Anterior cingulate cortex (tissue), 58 donors: ENCODE measurements at regions not wholly inside any gene's neighbourhood (a gene's known extent, or its start where the extent isn't known, plus 50 kb on each side); places are given as distances from the start of the nearest gene placed in this dataset.
"Not testable (repeated sequence)": the region's sequence is repeated elsewhere in the genome, so short reads cannot be mapped to it uniquely, and the experiment has no call there.

ENCODE experiments used
- DNase-seq, 58 donors: peaks; one replicate each; lab custom pipeline; 2025; lab: John Stamatoyannopoulos, UW

DNA sequence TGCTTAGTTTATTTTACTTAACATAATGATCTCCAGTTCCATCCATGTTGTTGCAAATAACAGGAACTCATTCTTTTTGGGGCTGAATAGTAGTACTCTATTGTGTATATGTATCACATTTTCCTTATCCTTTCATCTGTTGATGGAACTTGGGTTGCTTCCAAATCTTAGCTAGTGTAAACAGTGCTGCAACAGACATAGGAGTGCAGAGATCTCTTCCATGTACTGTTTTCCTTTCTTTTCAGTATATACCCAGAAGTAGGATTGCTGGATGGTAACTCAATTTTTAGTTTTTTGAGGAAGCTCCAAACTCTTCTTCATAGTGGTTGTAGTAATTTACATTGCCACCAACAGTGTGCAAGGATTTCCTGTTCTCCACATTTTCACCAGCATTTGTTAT is 138.8 kb upstream of the POC5 start:
- DNase-seq: no peak

DNA sequence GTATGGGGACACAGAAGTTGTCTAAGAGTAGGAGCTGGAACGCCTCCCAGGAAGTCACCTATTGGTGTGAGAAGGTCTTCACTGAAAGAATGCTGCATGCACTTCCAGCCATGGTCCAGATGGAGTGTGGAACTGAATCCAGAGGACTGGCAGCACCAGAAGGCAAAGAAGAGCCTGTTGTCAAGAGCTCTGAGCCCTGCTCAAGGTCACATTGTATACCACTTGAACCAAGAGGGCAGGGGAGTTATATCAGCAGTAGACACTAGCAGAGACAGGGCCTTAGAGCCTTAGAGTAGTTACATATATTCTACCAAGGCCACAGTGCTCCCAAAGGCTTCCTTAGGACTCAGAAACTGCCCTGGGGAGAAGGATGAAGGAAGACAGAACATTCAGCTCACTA is 130.8 kb upstream of the POC5 start:
- no peak for DNase-seq

DNA sequence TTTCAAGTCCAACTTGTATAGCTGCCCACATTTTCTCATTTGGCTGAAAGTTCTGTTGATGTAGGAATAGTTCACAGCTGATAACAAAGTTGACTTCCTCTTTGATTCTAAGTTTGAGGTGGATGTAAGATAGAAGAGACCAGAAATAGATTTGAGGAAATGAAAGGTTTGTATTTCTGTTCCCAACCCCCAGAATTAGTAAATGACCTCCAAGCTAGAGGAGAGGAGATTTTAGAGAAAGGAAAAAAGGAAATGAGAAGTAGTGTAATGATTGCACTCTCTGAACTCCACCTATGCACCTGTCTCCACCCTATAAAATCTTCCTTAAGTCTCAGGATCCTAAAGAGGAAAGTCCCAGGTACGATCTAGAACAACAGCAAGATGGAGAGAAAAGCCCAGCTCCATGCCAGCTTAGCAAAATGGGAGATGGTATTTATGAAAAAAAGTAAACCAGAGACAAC is 130.4 kb upstream of the POC5 start:
- DNase-seq: no peak

DNA sequence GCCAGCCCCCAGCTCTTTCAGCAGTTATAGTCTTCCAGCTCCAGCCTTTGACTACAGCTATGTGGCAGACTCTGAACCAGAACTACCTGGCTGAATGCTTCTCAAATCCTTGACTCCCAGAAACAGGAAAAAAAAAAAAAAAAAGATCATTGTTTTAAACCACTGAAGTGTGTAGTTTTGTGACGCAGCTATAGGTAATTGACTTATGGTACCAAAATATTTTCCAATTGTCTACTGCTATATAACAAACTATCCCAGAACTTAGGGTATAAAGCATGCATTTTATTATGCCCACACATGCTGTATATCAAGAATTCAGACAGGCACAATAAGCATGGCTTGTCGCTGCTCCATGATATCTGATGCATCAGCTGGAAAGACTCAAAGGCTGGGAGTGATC is 127.1 kb upstream of the POC5 start:
- DNase-seq: no peak

DNA sequence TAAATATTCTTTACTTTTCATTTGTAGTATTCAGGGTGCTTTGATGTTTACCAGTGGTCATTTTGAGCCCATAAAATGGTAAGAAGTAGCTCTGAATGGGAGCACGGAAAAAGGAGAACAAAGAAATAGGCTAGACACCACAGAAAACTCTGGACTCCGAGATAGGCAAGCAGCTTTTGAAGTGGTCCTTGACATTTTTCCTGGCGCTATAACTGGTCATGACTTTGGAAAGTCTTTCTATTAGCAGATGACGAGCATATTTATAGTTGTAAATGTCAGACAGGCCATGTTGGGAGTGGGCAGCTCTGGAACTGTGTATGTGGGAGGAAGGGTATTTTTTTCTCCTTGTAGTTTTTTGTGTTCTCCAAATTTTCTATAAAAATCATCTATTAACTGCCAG is 126.1 kb upstream of the POC5 start:
- no peak for DNase-seq

DNA sequence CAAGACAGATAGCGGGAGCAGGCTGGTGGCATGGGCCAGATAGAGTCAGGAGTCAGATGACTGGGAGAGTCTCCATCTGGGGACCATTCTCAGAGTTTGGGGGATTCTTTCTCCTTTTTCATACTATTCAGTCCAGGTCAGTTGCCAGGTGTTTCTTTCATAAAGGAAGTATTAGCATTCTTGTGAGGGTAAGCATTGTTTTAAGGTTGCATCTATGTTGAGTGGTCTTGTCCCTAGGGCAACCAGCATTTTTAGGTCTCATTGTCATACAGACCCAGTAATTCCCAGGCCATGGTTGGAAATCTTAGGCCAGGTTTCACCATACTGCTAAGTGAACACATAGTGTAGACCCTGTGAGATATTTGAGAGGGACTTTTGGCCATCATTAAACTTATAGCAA is 122.3 kb upstream of the POC5 start:
- no peak for DNase-seq

DNA sequence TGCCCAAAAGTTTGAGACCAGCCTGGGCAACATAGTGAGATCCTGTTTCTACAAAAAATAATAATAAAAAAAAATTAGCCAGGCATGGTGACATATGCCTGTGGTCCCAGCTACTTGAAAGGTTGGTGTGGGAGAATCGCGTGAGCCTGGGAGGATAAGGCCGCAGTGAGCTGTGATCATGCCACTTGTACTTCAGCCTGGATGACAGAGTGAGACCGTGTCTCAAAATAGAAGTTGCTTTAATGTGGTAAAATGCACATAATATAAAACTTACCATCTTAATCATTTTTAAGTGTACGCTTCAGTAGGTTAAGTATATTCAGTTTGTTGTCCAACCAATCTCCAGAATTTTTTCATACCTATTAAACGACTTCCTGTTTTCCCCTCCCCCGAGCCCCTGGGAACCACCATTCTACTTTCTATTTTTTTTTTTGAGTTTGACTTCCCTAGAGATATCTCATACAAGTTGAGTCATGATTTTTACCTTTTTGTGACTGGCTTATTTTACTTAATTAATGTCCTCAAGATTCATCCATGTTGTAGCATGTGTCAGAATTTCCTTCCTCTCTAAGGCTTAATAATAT is 120.1 kb upstream of the POC5 start:
- DNase-seq: no peak

DNA sequence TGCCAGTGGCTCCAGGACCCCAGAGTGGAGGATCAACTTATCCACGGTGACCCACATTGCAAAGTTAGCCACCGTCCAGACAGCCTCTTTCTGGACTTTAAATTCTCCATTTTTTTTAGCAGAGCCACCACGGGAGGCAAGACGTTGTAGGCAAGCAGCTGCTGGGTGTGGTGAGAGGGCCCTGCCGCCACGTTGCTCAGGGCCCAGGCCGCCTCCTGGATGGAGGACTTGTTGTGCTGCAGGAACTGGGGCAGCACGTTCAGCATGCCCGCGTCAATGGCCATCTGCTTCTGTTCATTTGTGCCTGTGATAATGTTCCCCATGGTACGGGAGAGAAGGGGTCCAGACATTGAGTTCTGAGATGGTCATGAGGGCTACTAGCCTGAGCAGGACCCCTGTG is 114.3 kb upstream of the POC5 start:
- no peak for DNase-seq

DNA sequence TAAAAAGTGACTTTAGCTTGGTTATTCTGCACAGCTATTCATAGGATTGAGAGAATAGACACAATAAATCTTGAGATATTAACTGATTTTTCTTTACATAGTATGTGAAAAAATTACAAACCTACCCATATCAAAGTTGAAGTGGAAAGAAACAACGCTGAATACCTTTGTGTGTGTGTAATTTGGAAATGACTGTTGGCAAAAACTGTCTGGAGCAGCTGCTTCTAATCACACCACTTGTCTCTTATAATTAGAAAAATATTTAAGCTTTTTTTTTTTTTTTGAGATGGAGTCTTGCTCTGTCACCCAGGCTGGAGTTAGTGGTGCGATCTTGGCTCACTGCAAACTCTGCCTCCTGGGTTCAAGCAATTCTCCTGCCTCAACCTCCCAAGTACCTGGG is 110.8 kb upstream of the POC5 start:
- DNase-seq: no peak

DNA sequence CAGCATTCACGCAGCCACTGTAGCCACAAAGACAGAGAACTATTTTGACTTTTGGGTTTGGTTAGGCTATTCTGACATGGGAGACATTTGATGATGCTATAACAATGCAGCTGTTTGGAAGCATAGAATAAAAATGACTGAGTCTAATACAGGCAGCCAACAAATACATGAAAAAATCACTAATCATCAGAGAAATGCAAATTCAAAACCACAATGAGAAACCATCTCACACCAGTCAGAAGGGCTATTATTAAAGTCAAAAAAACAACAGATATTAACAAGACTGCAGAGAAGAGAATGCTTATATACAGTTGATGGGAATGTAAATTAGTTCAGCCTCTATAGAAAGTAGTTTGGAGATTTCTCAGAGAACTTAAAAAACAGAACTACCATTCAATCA is 107.1 kb upstream of the POC5 start:
- no peak for DNase-seq

DNA sequence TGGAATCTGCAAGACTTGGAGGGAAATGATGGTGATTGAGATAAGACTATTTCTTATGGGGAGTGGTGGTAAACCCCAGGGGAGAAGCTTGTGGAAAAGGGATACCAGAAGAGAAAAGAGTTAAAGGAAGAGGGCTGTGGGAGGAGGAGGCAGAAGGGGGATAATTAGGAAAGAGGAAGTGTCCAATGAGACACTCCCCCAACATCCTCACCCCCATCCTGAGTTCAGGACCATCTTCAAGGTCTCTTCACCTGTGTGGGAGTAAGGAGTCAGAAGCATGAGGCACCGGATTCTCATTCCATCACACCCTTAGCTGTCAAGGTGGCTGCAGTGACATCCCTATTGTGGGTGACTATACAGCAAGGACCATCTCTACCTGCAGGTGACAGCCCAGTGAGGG is 106.6 kb upstream of the POC5 start:
- DNase-seq: no peak

DNA sequence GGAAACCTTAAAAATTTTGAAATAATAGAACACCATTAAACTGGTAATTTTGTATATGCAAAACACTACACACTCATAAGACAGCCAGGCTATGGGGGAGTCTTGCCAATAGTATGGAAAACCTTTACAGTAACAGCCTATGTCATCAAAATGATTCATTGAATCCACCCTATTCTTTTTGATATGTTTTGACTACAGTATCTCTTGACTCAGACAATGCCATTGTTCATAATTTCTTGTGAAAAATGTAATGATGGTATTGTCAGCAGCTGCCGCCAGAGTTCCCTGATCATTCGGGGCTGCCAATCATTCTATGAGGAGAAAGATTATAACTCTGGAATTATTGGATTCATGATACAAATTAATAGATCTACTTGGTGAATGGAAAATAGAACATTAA is 101.4 kb upstream of the POC5 start:
- DNase-seq: no peak

DNA sequence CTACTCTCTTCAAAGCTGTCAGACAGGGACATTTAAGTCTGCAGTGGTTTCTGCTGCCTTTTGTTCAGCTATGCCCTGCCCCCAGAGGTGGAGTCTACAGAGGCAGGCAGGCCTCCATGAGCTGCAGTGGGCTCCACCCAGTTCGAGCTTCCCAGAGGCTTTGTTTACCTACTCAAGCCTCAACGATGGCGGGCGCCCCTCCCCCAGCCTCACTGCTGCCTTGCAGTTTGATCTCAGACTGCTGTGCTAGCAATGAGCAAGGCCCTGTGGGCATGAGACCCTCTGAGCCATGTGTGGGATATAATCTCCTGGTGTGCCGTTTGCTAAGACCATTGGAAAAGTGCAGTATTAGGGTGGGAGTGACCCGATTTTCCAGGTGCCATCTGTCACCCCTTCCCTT is 82.5 kb upstream of the POC5 start:
- not testable (repeated sequence) for DNase-seq

DNA sequence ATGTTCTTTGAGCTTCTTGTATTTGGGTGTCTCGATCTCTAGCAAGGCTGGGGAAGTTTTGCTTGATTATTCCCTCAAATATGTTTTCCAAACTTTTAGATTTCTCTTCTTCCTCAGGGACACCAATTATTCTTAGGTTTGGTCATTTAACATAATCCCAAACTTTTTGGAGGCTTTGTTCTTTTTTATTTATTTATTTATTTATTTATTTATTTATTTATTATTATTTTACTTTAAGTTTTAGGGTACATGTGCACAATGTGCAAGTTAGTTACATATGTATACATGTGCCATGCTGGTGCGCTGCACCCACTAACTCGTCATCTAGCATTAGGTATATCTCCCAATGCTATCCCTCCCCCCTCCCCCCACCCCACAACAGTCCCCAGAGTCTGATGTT is 52.1 kb upstream of the POC5 start:
- DNase-seq: not testable (repeated sequence)
